Left ventricle myocardium inferior (tissue), 1 donor: ENCODE measurements at regions not wholly inside any gene's neighbourhood (a gene's known extent, or its start where the extent isn't known, plus 50 kb on each side); places are given as distances from the start of the nearest gene placed in this dataset.

Source experiments
- DNase-seq: peaks from one replicate; pipeline ENCODE4 v3.0.0-alpha.2; 2020
- H3K27ac ChIP-seq: fragments of 200-600 bp; replicated peaks from 2 replicates; pipeline ENCODE4 v1.8.0; 2021
- H3K27me3 ChIP-seq: fragments of 200-600 bp; 2 replicates; pipeline ENCODE4 v1.8.0; 2021; ENCODE audit warnings: low read depth
- H3K36me3 ChIP-seq: fragments of 200-600 bp; 2 replicates; pipeline ENCODE4 v1.8.0; 2021
- H3K4me1 ChIP-seq: fragments of 200-600 bp; 2 replicates; pipeline ENCODE4 v1.8.0; 2021
- H3K4me3 ChIP-seq: fragments of 200-600 bp; 2 replicates; pipeline ENCODE4 v1.8.0; 2021; ENCODE audit warnings: mild to moderate bottlenecking, moderate library complexity
- H3K9me3 ChIP-seq: fragments of 200-600 bp; replicated peaks from 2 replicates; pipeline ENCODE4 v1.8.0; 2021
- CTCF ChIP-seq: fragments of 200-600 bp; IDR thresholded peaks from 2 replicates; pipeline ENCODE4 v1.8.0; 2021; ENCODE audit warnings: antibody characterized with exemption, mild to moderate bottlenecking, borderline replicate concordance
- intact Hi-C: fragments of 100-400 bp; cut with micrococcal nuclease; formaldehyde crosslinking; loops from one replicate; pipeline ENCODE4 v1.11.0; 2022
- donor health status: DM: no; HTN: yes; CAD: no; lungs with severe emphysema.

GRCh38 chr1:78715181-78715661 lies 65.6 kb downstream of the IFI44 start:
- H3K9me3 ChIP-seq: no peaks in the 10 kb centered on the region
- no peak overlapping the region for H3K4me3 ChIP-seq
- no peaks in the 10 kb centered on the region for H3K27me3 ChIP-seq
- intact Hi-C loops: no loop called here
- no peak for DNase-seq
- H3K27ac ChIP-seq: no peak overlapping the region
- TF ChIP-seq CTCF: no peak
- H3K36me3 ChIP-seq: no peaks in the 10 kb centered on the region
- H3K4me1 ChIP-seq: no peaks in the 10 kb centered on the region

DNA sequence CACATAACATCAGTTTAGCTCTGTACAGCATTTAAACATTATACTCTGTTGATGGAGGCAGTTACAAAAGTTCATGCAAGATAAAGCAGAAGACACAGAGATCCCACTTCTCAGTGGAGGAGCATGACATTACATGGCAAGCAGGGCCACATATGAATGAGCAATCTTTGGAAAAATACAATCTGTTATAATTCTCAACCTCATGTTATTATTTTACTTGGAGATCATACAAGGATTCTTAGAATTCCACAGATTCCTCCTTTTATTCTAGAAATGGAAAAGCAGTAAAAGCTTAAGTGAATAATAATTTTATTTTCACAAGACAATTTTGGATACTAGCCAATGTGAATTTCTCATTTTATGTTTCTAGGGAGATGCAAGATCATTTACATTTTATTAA lies 66.6 kb downstream of the IFI44 start:
- H3K4me1 ChIP-seq: no peaks in the 10 kb centered on the region
- intact Hi-C loops: no loop called here
- no peaks in the 10 kb centered on the region for H3K9me3 ChIP-seq
- TF ChIP-seq CTCF: no peak
- H3K27ac ChIP-seq: no peak overlapping the region
- H3K27me3 ChIP-seq: no peaks in the 10 kb centered on the region
- H3K4me3 ChIP-seq: no peak overlapping the region
- no peak for DNase-seq
- H3K36me3 ChIP-seq: no peaks in the 10 kb centered on the region

DNA sequence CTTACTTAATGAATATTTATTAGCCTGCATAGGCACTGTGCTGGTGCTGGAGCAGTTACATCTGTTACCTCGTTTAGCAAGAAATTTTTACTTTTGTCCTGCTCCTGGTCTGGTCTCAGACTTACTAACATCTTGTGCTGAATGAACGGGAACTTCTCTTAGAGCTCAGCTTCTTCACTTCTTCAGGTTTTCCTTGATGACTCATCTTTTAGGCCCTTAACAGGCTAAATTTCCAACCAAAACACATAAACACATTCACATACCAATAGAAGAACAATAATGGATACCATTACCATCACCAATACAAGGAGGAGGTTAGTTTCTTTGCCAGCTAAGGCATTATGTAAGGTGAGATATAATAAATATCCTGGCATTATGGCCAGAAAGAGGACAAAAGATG lies 68.9 kb downstream of the IFI44 start:
- no peak for TF ChIP-seq CTCF

GRCh38 chr1:78721136-78721535 lies 71.5 kb downstream of the IFI44 start:
- no peaks in the 10 kb centered on the region for H3K36me3 ChIP-seq
- no peaks in the 10 kb centered on the region for H3K27me3 ChIP-seq
- DNase-seq: no peak
- no peak overlapping the region for H3K27ac ChIP-seq
- H3K4me1 ChIP-seq: no peaks in the 10 kb centered on the region
- no peak for TF ChIP-seq CTCF
- no peak overlapping the region for H3K4me3 ChIP-seq
- intact Hi-C loops: no loop called here
- H3K9me3 ChIP-seq: no peaks in the 10 kb centered on the region

More for the DNA sequence above, 68.9 kb downstream of the IFI44 start:
- intact Hi-C loops: no loop called here
- H3K4me3 ChIP-seq: no peak overlapping the region
- DNase-seq: no peak
- no peaks in the 10 kb centered on the region for H3K27me3 ChIP-seq
- no peak overlapping the region for H3K27ac ChIP-seq
- H3K9me3 ChIP-seq: no peaks in the 10 kb centered on the region
- no peaks in the 10 kb centered on the region for H3K36me3 ChIP-seq
- H3K4me1 ChIP-seq: no peaks in the 10 kb centered on the region

GRCh38 chr1:78722105-78722504 lies 72.5 kb downstream of the IFI44 start:
- TF ChIP-seq CTCF: no peak
- Histone ChIP-seq H3K27me3 (no peaks in the 10 kb centered on the region), H3K36me3 (no peaks in the 10 kb centered on the region), H3K27ac (no peak overlapping the region), H3K4me1 (no peaks in the 10 kb centered on the region), H3K9me3 (no peaks in the 10 kb centered on the region), H3K4me3 (no peak overlapping the region)
- no peak for DNase-seq
- intact Hi-C loops: no loop called here

DNA sequence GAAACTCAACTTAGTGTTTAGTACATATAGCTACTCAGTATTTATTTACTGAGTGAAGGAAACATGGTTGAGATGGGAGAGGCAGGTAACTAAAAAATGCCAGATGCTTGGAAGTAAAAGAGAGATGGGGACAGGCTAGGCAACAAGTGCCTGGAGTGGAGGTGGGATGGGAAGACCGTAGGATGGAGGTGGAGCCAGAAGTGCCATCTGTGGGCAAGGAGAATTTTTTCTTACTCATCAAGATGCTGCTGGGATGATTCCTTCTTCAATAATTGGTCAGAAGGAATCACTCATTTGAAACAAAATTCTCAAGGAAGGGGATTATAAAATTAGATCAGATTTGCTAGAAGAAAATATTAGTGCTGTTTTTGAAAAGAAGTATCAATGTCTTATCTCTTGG lies 72.9 kb downstream of the IFI44 start:
- TF ChIP-seq CTCF: no peak
- no peak overlapping the region for H3K27ac ChIP-seq
- DNase-seq: no peak
- H3K9me3 ChIP-seq: no peaks in the 10 kb centered on the region
- intact Hi-C loops: no loop called here
- no peak overlapping the region for H3K4me3 ChIP-seq
- no peaks in the 10 kb centered on the region for H3K36me3 ChIP-seq
- H3K4me1 ChIP-seq: no peaks in the 10 kb centered on the region
- H3K27me3 ChIP-seq: no peaks in the 10 kb centered on the region
